Loucy (cell line): ENCODE measurements at regions not wholly inside any gene's neighbourhood (a gene's known extent, or its start where the extent isn't known, plus 50 kb on each side); places are given as distances from the start of the nearest gene placed in this dataset.

ENCODE experiments used
- H2AFZ ChIP-seq: fragments of 200-600 bp; sonication (generic); 2 replicates; pipeline ENCODE4 v1.6.0; 2016; ENCODE audit warnings: antibody characterized with exemption, mild to moderate bottlenecking, low read length, moderate library complexity
- H3F3A ChIP-seq: fragments of 200-600 bp; 2 replicates; pipeline ENCODE4 v1.6.0; 2016; ENCODE audit warnings: antibody characterized with exemption, low read depth, mild to moderate bottlenecking
- H3K27me3 ChIP-seq: fragments of 200-600 bp; sonication (generic); 2 replicates; pipeline ENCODE4 v1.6.1; 2014; ENCODE audit warnings: low read length, mild to moderate bottlenecking; ENCODE audit not compliant: insufficient read depth, poor library complexity, severe bottlenecking
- H3K36me3 ChIP-seq: fragments of 200-600 bp; sonication (generic); 2 replicates; pipeline ENCODE4 v1.6.1; 2016; ENCODE audit warnings: low read length; ENCODE audit not compliant: insufficient read depth
- H3K4me1 ChIP-seq: fragments of 200-600 bp; sonication (generic); 2 replicates; pipeline ENCODE4 v1.5.1; 2014; ENCODE audit warnings: low read length, mild to moderate bottlenecking; ENCODE audit not compliant: insufficient read depth, poor library complexity, severe bottlenecking
- H3K4me2 ChIP-seq: fragments of 200-600 bp; sonication (generic); 2 replicates; pipeline ENCODE4 v1.6.0; 2014; ENCODE audit warnings: antibody characterized with exemption, low read length, low read depth, mild to moderate bottlenecking; ENCODE audit not compliant: poor library complexity, severe bottlenecking
- H3K4me3 ChIP-seq: fragments of 200-600 bp; sonication (generic); 2 replicates; pipeline ENCODE4 v1.5.1; 2014; ENCODE audit warnings: low read length, mild to moderate bottlenecking, mixed read lengths; ENCODE audit not compliant: poor library complexity, severe bottlenecking
- H3K79me2 ChIP-seq: fragments of 200-600 bp; sonication (generic); 2 replicates; pipeline ENCODE4 v1.6.1; 2014; ENCODE audit warnings: low read length; ENCODE audit not compliant: insufficient read depth
- H3K9ac ChIP-seq: fragments of 200-600 bp; sonication (generic); 2 replicates; pipeline ENCODE4 v1.6.0; 2014; ENCODE audit warnings: mild to moderate bottlenecking, low read depth, low read length, moderate library complexity; ENCODE audit not compliant: poor library complexity, severe bottlenecking
- H3K9me2 ChIP-seq: fragments of 200-600 bp; sonication (generic); replicated peaks from 2 replicates; pipeline ENCODE4 v1.6.1; 2016; ENCODE audit warnings: low read depth, low read length, mixed read lengths
- H3K9me3 ChIP-seq: fragments of 200-600 bp; sonication (generic); 2 replicates; pipeline ENCODE4 v1.6.1; 2014; ENCODE audit warnings: mild to moderate bottlenecking, antibody characterized with exemption, low read length, low read depth; ENCODE audit not compliant: insufficient read depth
- H4K20me1 ChIP-seq: fragments of 200-600 bp; sonication (generic); 2 replicates; pipeline ENCODE4 v1.6.0; 2014; ENCODE audit warnings: antibody characterized with exemption, low read length, mild to moderate bottlenecking; ENCODE audit not compliant: insufficient read depth, poor library complexity, severe bottlenecking
- EZH2phosphoT487 ChIP-seq: fragments of 200-600 bp; IDR thresholded peaks from 2 replicates; pipeline ENCODE4 v1.6.1; 2018; ENCODE audit warnings: antibody characterized with exemption, mild to moderate bottlenecking, moderate library complexity, borderline replicate concordance
- TF ChIP-seq, protein P1 (sequence below): fragments of 200-600 bp; sonication (generic); conservative IDR thresholded peaks from 2 replicates; pipeline ENCODE4 v1.5.1; 2014; ENCODE audit warnings: mild to moderate bottlenecking, antibody characterized with exemption, low read length

DNA sequence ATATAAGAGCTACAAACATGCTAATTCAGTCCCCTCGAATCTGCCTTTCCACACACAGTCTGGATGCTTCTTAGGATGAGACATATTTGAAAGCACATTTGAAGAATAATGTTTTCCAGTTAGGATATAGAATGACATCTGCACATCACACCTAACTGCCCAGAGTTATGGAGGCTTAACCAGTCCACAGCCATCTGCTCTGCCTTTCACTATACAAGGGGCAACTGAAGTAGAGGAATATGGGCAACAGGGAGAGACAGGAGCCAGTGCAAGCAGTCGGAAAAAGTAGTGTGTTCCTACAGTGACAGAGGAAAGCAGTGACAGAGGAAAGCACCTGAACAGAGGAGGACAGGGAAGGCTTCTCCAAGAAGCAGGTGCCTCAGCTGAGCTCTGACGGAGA is 79.0 kb upstream of the CLDN18 start:
- no peak overlapping the region for H3K4me3 ChIP-seq
- H3K9me2 ChIP-seq, result no peaks in the 10 kb centered on the region
- H3K36me3 ChIP-seq, result no peaks in the 10 kb centered on the region
- no peak overlapping the region for H3K4me2 ChIP-seq
- H3F3A ChIP-seq, result no peaks in the 10 kb centered on the region
- no peaks in the 10 kb centered on the region for H4K20me1 ChIP-seq
- TF ChIP-seq, protein P1, sequence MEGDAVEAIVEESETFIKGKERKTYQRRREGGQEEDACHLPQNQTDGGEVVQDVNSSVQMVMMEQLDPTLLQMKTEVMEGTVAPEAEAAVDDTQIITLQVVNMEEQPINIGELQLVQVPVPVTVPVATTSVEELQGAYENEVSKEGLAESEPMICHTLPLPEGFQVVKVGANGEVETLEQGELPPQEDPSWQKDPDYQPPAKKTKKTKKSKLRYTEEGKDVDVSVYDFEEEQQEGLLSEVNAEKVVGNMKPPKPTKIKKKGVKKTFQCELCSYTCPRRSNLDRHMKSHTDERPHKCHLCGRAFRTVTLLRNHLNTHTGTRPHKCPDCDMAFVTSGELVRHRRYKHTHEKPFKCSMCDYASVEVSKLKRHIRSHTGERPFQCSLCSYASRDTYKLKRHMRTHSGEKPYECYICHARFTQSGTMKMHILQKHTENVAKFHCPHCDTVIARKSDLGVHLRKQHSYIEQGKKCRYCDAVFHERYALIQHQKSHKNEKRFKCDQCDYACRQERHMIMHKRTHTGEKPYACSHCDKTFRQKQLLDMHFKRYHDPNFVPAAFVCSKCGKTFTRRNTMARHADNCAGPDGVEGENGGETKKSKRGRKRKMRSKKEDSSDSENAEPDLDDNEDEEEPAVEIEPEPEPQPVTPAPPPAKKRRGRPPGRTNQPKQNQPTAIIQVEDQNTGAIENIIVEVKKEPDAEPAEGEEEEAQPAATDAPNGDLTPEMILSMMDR, result no peak
- no peak for TF ChIP-seq EZH2phosphoT487
- no peaks in the 10 kb centered on the region for H3K4me1 ChIP-seq
- H3K27me3 ChIP-seq, result no peaks in the 10 kb centered on the region
- no peak overlapping the region for H3K9ac ChIP-seq
- no peak overlapping the region for H2AFZ ChIP-seq
- no peaks in the 10 kb centered on the region for H3K9me3 ChIP-seq
- no peaks in the 10 kb centered on the region for H3K79me2 ChIP-seq

DNA sequence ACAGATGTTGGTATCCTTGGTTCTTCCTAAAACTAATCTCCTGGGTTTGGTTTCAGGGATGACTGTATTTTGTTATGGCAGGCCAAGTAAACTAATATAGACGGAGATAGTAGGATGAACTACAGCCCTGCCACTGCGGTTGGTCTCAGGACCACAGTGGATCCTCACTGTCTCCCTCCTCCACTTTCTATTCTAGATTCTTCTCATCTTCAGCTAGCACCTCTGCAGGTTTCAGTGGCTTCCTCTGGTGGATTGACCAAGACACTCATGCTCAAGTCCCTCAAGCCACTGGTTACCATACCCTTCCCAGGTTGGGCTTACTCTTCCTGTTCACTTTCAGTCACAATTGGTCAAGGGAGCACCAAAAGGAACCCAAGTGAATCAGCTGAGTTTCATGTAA is 71.1 kb upstream of the CLDN18 start:
- no peak overlapping the region for H3K4me2 ChIP-seq
- H3K9me3 ChIP-seq, result no peaks in the 10 kb centered on the region
- H4K20me1 ChIP-seq, result no peaks in the 10 kb centered on the region
- no peak overlapping the region for H3K4me3 ChIP-seq
- H3K4me1 ChIP-seq, result no peaks in the 10 kb centered on the region
- H3K79me2 ChIP-seq, result no peaks in the 10 kb centered on the region
- H3K36me3 ChIP-seq, result no peaks in the 10 kb centered on the region
- no peaks in the 10 kb centered on the region for H3F3A ChIP-seq
- no peak overlapping the region for H2AFZ ChIP-seq
- TF ChIP-seq, protein P1, result no peak
- no peak for TF ChIP-seq EZH2phosphoT487
- no peaks in the 10 kb centered on the region for H3K27me3 ChIP-seq
- H3K9ac ChIP-seq, result no peak overlapping the region
- H3K9me2 ChIP-seq, result no peaks in the 10 kb centered on the region

DNA sequence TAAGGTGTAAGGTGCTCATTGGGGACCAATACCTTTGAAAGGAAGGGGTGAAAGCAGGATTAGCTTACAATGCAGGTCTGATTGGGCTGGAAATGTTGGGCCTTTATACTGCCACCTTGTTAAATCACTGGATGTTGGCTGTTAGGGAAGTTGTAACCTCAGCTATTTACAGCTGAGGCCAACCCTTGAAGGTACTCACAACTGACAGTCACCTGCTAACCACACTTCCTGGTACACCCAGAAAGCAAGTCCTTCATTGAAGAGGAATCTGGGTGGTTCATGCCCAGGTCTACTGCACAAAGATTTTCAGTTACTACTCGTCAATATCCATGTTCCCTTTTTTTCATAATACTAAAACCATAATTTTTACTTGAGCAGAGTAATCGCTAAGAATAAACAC is 65.4 kb upstream of the CLDN18 start:
- no peaks in the 10 kb centered on the region for H3K9me3 ChIP-seq
- no peaks in the 10 kb centered on the region for H3K36me3 ChIP-seq
- no peaks in the 10 kb centered on the region for H3K79me2 ChIP-seq
- H3K4me2 ChIP-seq, result no peak overlapping the region
- no peaks in the 10 kb centered on the region for H3K4me1 ChIP-seq
- no peak overlapping the region for H3K4me3 ChIP-seq
- H3K27me3 ChIP-seq, result no peaks in the 10 kb centered on the region
- H3K9ac ChIP-seq, result no peak overlapping the region
- no peaks in the 10 kb centered on the region for H4K20me1 ChIP-seq
- H3F3A ChIP-seq, result no peaks in the 10 kb centered on the region
- TF ChIP-seq, protein P1, result no peak
- no peak for TF ChIP-seq EZH2phosphoT487
- H2AFZ ChIP-seq, result no peak overlapping the region
- no peaks in the 10 kb centered on the region for H3K9me2 ChIP-seq
